ENCODE measurements at regions not wholly inside any gene's neighbourhood (a gene's known extent, or its start where the extent isn't known, plus 50 kb on each side); places are given as distances from the start of the nearest gene placed in this dataset.
"Not testable (repeated sequence)": the region's sequence is repeated elsewhere in the genome, so short reads cannot be mapped to it uniquely, and the experiment has no call there.

GRCh38 chr6:99802396-99803031 is 191.5 kb downstream of the MCHR2 start:
- no peak for DNase-seq (ENCODE audit: low read depth in 2 of 2)

- no peak for DNase-seq (ENCODE audit: low read depth in 2 of 2)
Observed at GRCh38 chr6:99808992-99809391, 185.0 kb downstream of the MCHR2 start.

- no peak for DNase-seq (ENCODE audit: low read depth in 2 of 2)
Observed at GRCh38 chr6:99810295-99810694, 183.7 kb downstream of the MCHR2 start.

- DNase-seq (ENCODE audit: low read depth in 2 of 2), result no peak
Observed at GRCh38 chr6:99810942-99811620, 182.9 kb downstream of the MCHR2 start.

- no peak for DNase-seq (ENCODE audit: low read depth in 2 of 2)
Observed at GRCh38 chr6:99811636-99812035, 182.4 kb downstream of the MCHR2 start.

GRCh38 chr6:99813565-99813964 is 180.5 kb downstream of the MCHR2 start:
- no peak for DNase-seq (ENCODE audit: low read depth in 2 of 2)

GRCh38 chr6:99814230-99814928 is 179.6 kb downstream of the MCHR2 start:
- no peak for DNase-seq (ENCODE audit: low read depth in 2 of 2)

GRCh38 chr6:99816795-99817194 is 177.2 kb downstream of the MCHR2 start:
- DNase-seq (ENCODE audit: low read depth in 2 of 2), result no peak

- DNase-seq (ENCODE audit: low read depth in 2 of 2), result no peak
Observed at GRCh38 chr6:99818161-99818560, 175.9 kb downstream of the MCHR2 start.

- no peak for DNase-seq (ENCODE audit: low read depth in 2 of 2)
Observed at GRCh38 chr6:99819853-99820252, 174.2 kb downstream of the MCHR2 start.

GRCh38 chr6:99821164-99821563 is 172.9 kb downstream of the MCHR2 start:
- no peak for DNase-seq (ENCODE audit: low read depth in 2 of 2)

- no peak for DNase-seq (ENCODE audit: low read depth in 2 of 2)
Observed at GRCh38 chr6:99822741-99823512, 171.1 kb downstream of the MCHR2 start.

GRCh38 chr6:99823513-99824235 is 170.3 kb downstream of the MCHR2 start:
- DNase-seq (ENCODE audit: low read depth in 2 of 2), result not testable (repeated sequence)

- DNase-seq (ENCODE audit: low read depth in 2 of 2), result no peak
Observed at GRCh38 chr6:99833034-99833433, 161.0 kb downstream of the MCHR2 start.

GRCh38 chr6:99836471-99836870 is 157.6 kb downstream of the MCHR2 start:
- DNase-seq (ENCODE audit: low read depth in 2 of 2), result no peak

- no peak for DNase-seq (ENCODE audit: low read depth in 2 of 2)
Observed at GRCh38 chr6:99838607-99839006, 155.4 kb downstream of the MCHR2 start.

- no peak for DNase-seq (ENCODE audit: low read depth in 2 of 2)
Observed at GRCh38 chr6:99841297-99841696, 152.7 kb downstream of the MCHR2 start.

- no peak for DNase-seq (ENCODE audit: low read depth in 2 of 2)
Observed at GRCh38 chr6:99846006-99846405, 148.0 kb downstream of the MCHR2 start.

- DNase-seq (ENCODE audit: low read depth in 2 of 2), result no peak
Observed at GRCh38 chr6:99850841-99851240, 143.2 kb downstream of the MCHR2 start.

GRCh38 chr6:99852031-99852430 is 142.0 kb downstream of the MCHR2 start:
- DNase-seq (ENCODE audit: low read depth in 2 of 2), result no peak

GRCh38 chr6:99867026-99867425 is 127.0 kb downstream of the MCHR2 start:
- no peak for DNase-seq (ENCODE audit: low read depth in 2 of 2)
